DOHH2 (cell line): ENCODE measurements at regions not wholly inside any gene's neighbourhood (a gene's known extent, or its start where the extent isn't known, plus 50 kb on each side); places are given as distances from the start of the nearest gene placed in this dataset.

ENCODE experiments used
- CTCF ChIP-seq: fragments of 200-600 bp; sonication (generic); IDR thresholded peaks from one replicate; pipeline ENCODE4 v1.5.1; 2014; ENCODE audit warnings: antibody characterized with exemption, mild to moderate bottlenecking, low read depth, low read length; ENCODE audit not compliant: poor library complexity, severe bottlenecking
- EZH2phosphoT487 ChIP-seq: fragments of 200-600 bp; sonication (generic); IDR thresholded peaks from 2 replicates; pipeline ENCODE4 v1.6.1; 2017; ENCODE audit warnings: borderline replicate concordance, mild to moderate bottlenecking, antibody characterized with exemption, low read length, moderate library complexity, mixed read lengths

- TF ChIP-seq CTCF (no peak), EZH2phosphoT487 (no peak)
These were observed 54.9 kb downstream of the ATOSA start for GRCh38 chr15:52624262-52624661.
